ENCODE measurements at regions not wholly inside any gene's neighbourhood (a gene's known extent, or its start where the extent isn't known, plus 50 kb on each side); places are given as distances from the start of the nearest gene placed in this dataset.
A peak's percentile ranks its signal among the peaks of the same experiment; 100 is the strongest.

DNA sequence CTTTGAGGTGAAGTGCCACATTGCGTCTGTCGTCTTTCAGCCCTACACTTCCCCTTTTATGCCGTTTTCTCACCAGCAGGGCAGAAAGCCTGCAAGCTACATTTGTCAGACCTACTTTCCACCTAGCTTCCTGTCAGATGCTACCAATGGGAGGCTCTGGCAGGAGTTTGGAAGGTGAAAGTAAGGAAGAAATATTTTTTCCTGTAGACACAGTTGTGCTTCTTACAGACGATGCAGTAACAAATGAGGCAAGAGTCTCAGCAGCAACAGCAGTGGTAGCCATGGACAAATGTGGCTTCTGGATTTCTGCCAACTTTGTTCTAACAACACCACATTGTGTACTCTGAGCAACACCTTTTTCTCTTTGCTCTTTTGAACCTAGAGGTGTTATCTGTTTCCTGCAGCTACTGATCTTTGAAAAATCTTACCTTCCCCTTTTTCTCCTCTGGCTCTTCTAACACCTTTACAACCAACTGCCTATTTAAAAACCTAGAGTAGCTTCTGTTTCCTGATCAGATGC, 70.6 kb upstream of the STT3B start:
- DNase-seq (ENCODE audit: low spot score) = peak; percentile 72

DNA sequence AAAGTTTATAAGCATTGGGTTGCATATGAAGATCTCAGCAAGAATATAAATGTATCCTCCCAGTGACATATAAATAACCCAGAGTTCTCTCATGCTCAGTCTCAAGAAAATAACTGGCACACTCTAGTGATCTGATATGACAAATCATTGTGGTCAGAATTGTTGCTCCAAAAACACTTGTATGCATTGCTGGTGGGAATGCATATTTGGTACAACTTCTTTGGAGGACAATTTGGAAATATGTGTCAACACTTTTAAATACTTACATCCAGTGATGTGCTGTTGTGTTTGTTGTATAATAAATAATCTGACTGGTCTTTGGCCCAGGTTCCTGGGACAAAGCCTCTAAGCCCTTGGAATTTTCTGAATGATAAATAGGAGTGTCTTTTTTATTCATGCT, 66.7 kb upstream of the STT3B start:
- no peak for DNase-seq (ENCODE audit: low spot score)

DNA sequence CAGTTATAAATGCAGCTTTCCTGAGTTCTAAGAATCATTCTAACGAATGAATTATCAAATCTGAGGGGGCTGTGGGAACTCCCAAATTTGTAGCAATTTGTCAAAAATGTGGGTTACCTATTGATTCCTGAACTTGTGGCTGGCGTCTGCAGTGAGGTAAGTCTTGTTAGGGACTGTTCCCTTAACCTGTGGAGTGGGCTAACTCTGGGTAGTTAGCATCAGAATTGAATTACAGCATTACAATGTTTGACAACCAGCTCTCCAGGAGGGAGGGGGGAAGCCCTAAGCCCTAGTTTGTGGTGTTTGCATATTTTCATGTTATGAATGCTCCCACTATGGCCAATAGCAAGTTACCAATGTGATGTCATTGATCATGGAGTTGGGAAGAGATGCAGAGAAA, 65.9 kb upstream of the STT3B start:
- no peak for DNase-seq (ENCODE audit: low spot score)

DNA sequence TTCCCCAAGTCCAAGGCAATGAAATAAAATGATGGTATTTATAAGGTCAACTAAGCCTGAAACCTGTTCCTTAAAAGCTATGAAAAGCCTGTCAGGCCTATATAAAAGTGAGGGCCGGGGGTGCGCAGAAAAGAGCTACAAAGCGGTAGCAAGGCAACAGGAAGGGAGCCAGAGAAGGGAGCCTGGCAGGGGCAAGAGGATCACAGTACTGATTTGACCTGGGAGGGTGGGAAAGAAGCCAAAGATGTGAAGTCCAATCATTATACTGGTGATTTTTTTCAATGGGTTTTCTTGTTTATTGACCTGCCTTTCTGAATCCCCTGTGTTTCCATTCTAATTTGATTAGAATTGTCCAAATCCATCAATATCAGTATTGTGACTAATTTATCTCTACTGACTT, 64.3 kb upstream of the STT3B start:
- no peak for DNase-seq (ENCODE audit: low spot score)

DNA sequence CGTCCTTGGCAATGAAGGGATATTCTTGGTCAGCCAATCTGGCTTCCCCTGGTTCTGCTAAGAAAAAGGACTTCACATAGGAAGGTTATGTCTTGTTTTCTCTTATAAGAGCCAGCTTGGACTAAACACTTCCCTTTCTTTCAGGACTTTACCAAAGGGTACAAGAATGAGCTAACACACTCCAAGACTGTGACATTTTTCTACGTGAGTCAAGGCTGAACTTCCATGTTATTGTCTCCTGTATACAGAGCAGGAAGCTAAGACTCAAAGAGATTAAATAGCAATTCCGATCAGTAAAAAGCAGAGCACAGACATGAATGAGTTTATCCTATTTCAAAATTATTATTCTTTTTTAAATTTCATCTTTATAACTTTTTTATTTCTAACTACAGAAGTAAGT, 63.3 kb upstream of the STT3B start:
- DNase-seq (ENCODE audit: low spot score) = no peak

DNA sequence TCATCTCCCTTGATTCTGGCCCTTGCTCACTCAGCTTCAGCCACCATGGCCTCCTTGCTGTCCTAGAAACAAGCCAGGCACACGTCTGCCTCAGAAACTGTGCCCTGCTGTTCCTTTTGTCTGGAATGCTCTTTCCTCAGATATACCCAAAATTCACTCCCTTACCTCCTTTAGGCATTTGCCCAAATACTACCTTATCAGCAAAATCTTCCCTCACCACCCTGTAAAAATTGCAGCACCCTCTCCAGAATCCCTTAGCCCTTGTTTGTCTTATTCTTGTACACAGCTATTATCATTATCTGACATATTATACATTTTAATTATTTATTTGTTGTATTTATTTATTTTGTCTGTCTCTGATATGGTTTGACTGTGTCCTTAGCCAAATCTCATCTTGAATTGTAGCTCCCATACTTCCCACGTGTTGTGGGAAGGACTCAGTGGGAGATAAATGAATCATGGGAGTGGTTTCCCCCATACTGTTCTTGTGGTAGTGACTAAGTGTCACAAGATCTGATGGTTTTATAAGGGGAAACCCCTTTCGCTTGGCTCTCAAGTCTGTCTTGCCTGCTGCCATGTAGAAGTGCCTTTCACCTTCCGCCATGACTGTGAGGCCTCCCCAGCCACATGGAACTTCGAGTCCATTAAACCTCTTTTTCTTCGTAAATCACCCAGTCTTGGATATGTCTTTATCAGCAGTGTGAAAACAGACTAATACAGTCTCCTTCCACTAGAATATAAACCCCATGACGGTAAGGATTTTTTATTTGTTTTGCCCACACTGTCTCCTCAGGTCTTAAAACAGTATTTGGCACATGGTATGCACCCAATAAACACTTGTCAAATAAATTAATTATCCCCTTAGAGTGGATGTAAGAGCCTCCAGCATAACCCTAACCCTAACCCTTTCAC, 60.0 kb upstream of the STT3B start:
- peak; percentile 19 for DNase-seq (ENCODE audit: low spot score)

DNA sequence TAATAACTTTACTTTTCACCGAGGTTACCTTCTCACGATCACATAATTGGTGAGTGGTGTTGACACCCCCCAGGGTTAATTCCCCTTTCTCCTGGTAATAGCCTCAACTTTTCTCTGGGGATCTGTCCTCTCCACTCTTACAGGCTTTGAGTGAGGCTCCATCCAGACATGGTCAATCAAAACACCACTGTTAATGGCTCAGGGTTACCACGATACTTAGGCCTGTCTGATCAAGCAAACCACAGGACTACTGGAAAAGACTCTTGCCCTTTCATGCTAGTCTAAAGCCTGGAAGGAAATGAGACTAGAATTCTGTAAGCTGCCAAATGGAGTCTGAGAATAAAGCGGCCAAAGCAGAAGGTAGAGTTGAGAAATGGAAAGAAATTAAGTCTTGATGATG, 56.5 kb upstream of the STT3B start:
- DNase-seq (ENCODE audit: low spot score) = no peak

DNA sequence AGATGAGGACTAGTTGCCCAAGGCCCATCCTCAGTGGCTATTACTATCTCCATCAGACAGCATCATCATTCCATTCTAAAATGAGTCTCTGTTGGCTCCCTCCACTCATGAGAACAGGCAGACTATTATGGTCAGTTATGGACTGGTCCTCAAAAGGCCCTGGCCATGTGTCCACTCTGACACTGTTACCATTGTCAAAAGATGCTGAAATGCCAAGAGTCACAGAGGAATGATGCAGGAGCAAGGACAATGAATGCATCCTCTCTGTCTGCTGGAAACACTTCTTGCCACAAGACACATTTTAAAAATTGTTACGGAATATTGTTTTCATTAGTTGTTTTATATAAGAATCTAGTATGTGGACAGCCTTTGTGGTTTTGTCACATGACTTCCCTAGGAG, 53.3 kb upstream of the STT3B start:
- DNase-seq (ENCODE audit: low spot score) = no peak

DNA sequence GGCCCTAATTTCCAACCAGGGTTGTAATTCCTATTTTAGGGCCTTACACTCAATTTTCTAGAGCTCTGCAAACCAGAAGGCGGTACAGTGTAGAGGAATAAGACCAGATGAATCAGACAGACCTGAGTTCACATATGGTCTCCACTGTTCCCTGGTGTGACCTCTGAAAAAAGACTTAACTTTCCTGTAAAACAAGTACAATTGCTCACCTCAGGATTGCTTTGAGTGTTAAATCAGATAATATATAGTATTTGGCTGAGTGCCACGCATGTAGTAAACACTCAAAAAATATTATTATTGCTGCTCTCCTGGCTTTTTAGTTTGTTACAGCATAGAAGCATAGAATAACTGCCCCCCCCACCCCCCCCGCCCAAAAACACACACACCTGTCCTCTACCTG, 51.0 kb upstream of the STT3B start:
- DNase-seq (ENCODE audit: low spot score) = no peak

DNA sequence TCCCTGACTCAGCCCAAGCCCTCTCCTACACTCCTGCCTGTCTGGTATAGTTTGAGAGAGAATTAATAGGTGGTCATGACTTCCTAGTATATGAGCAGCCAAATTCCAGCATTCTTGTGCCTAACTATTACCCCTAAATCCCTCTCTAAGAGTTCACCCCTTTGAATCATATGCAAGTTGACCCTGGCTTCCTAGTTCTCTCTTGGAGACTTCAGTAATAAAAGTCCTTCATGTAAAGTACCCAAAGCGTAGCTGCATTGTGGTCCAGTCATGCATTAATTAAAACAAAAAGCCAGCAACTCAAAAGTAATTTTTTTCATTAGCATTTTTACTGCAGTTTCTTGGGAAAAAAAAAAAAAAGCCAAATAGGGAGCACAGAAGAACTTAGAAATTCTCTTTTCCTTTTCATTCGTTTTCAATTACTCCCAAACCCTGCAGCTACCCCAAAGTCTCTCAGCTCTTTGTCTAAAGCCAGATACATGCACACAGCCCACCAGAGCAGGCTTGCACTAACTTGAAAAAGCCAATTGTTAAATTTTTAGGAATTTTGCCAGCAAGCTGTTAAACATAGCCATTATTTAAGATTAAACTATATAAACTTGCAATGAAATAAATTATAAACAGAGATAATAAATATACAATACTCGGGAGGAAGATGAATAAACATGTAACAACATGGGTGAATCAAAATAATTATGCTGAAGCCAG, 50.1 kb upstream of the STT3B start:
- DNase-seq (ENCODE audit: low spot score) = no peak
